Activated T-helper 2 cell treated with anti-CD3 and anti-CD28 coated beads, Interferon-gamma antibody, Interleukin-2, Interleukin-4, amounts not matched to agents 10 μg/mL and 5 μg/mL and 100 μg/mL, durations not matched to agents 14 hours and 24 hours and 36 hours (primary cell): ENCODE measurements at regions not wholly inside any gene's neighbourhood (a gene's known extent, or its start where the extent isn't known, plus 50 kb on each side); places are given as distances from the start of the nearest gene placed in this dataset.
"Not testable (repeated sequence)": the region's sequence is repeated elsewhere in the genome, so short reads cannot be mapped to it uniquely, and the experiment has no call there.

Experiments used
- DNase-seq: peaks from one replicate; pipeline ENCODE4 v3.0.0; 2021; ENCODE audit warnings: low spot score
- H3K27ac Mint-ChIP-seq: one replicate; pipeline ENCODE4 v1.8.0; 2021; ENCODE audit warnings: mixed read lengths
- H3K27me3 Mint-ChIP-seq: one replicate; pipeline ENCODE4 v1.8.0; 2021; ENCODE audit warnings: low read depth, mixed read lengths
- H3K36me3 Mint-ChIP-seq: one replicate; pipeline ENCODE4 v1.8.0; 2021; ENCODE audit warnings: low read depth, mixed read lengths
- H3K4me1 Mint-ChIP-seq: one replicate; pipeline ENCODE4 v1.8.0; 2021; ENCODE audit warnings: low read depth, mixed read lengths
- H3K4me3 Mint-ChIP-seq: one replicate; pipeline ENCODE4 v1.8.0; 2021; ENCODE audit warnings: low read depth, mild to moderate bottlenecking, moderate library complexity, mixed read lengths
- H3K9me3 Mint-ChIP-seq: one replicate; pipeline ENCODE4 v1.8.0; 2021; ENCODE audit warnings: mixed read lengths
- intact Hi-C: fragments of 100-400 bp; cut with micrococcal nuclease; formaldehyde crosslinking; loops from one replicate; pipeline ENCODE4 v1.15.1; 2023

DNA sequence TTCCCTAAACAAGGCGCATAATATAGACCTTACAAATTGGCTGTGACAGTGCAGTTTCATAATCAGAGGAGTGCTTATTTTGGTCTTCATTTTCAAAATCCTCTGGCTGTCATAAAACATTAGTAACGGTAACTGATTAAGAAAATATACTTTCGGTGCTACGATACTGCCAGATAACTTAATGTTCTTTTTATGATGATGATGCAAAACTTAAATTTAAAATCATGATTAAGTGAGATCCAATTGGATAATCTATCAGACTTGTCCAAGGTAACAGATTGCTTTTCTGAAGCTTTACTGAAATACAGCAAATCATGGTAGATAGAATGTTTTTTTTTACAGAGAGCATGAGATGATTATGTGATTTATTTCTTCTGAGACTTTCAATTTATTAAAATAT lies 364.2 kb upstream of the CNTN3 start:
- no peak overlapping the region for H3K4me3 Mint-ChIP-seq
- no peaks in the 10 kb centered on the region for H3K36me3 Mint-ChIP-seq
- no peak for DNase-seq
- no peaks in the 10 kb centered on the region for H3K27me3 Mint-ChIP-seq
- H3K9me3 Mint-ChIP-seq: peaks cover 46% of the 10 kb centered on the region
- H3K4me1 Mint-ChIP-seq: no peaks in the 10 kb centered on the region
- no peak overlapping the region for H3K27ac Mint-ChIP-seq
- intact Hi-C loops: no loop called here

DNA sequence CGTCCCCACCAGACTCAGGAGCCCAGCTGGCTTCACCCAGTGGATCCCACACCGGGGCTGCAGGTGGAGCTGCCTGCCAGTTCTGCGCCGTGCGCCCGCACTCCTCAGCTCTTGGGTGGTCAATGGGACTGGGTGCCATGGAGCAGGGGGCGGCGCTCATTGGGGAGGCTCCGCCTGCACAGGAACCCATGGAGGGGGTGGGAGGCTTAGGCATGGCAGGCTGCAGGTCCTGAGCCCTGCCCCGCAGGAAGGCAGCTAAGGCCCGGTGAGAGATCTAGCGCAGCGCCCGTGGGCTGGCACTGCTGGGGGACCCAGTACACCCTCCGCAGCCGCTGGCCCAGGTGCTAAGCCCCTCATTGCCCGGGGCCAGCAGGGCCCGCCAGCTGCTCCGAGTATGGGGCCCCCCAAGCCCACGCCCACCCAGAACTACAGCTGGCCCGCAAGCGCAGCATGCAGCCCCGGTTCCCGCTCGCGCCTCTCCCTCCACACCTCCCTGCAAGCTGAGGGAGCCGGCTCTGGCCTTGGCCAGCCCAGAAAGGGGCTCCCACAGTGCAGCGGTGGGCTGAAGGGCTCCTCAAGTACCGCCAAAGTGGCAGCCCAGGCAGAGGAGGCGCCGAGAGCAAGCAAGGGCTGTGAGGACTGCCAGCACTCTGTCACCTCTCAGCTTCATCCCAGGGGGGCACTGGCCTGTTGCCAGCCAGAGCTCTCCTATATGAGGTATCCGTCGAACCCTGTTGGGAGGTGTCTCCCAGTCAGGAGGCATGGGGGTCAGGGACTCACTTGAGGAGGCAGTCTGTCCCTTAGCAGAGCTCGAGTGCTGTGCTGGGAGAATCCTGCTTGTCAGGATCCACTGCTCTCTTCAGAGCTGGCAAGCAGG lies 370.8 kb upstream of the CNTN3 start:
- H3K36me3 Mint-ChIP-seq, H3K27me3 Mint-ChIP-seq, H3K4me3 Mint-ChIP-seq, H3K4me1 Mint-ChIP-seq, intact Hi-C loops, DNase-seq, H3K27ac Mint-ChIP-seq: not testable (repeated sequence)
- H3K9me3 Mint-ChIP-seq: peaks cover 24% of the 10 kb centered on the region

DNA sequence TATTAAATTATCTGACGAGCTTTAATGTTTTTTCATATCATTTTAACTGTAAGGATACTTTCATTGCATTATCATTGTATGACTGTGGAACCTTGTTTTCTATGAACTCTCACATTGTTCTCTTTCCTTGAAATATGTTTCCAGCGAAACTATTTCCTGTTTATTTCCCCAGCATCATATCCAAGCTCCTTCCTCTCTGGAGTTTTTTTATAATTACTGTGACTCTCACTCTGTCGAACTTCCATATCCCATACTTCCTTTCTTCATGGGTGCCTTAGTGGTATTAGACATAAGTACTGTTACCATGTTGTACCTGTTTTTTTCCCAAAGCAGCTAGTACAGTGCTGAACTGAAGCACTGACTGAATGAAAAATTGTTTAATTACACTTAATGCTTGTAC lies 373.6 kb upstream of the CNTN3 start:
- no peak for DNase-seq
- Mint-ChIP-seq H3K4me3 (no peak overlapping the region), H3K27ac (no peak overlapping the region), H3K27me3 (no peaks in the 10 kb centered on the region), H3K36me3 (no peaks in the 10 kb centered on the region), H3K4me1 (no peaks in the 10 kb centered on the region), H3K9me3 (peaks cover 17% of the 10 kb centered on the region)
- intact Hi-C loops: no loop called here

DNA sequence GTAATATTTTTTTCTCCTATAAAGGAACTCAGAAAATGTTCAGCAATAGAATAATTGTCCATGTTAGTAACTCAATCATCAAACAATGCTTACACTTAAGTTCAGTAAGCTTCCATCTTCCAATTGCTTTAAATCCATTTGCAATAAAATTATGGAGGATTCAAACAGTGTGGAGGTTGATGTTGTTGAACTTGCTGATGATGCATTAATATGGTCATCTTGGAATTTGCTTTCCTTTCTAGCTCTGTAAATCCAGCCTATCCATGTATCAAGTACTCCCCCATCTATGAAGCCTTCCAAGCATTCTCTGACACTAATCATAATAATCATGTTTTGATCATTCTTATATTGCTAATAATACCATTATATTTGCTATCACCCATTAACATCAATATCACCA lies 378.4 kb upstream of the CNTN3 start:
- intact Hi-C loops: no loop called here

GRCh38 chr3:75001330-75001729 lies 386.9 kb upstream of the CNTN3 start:
- Mint-ChIP-seq H3K9me3 (peaks cover 6% of the 10 kb centered on the region), H3K27ac (no peak overlapping the region), H3K4me3 (no peak overlapping the region), H3K36me3 (no peaks in the 10 kb centered on the region), H3K4me1 (no peaks in the 10 kb centered on the region), H3K27me3 (no peaks in the 10 kb centered on the region)
- intact Hi-C loops: no loop called here
- no peak for DNase-seq

More for the DNA sequence above, 378.4 kb upstream of the CNTN3 start:
- no peaks in the 10 kb centered on the region for H3K27me3 Mint-ChIP-seq
- H3K27ac Mint-ChIP-seq: no peak overlapping the region
- no peaks in the 10 kb centered on the region for H3K36me3 Mint-ChIP-seq
- DNase-seq: no peak
- peaks cover 23% of the 10 kb centered on the region for H3K9me3 Mint-ChIP-seq
- H3K4me3 Mint-ChIP-seq: no peak overlapping the region
- H3K4me1 Mint-ChIP-seq: no peaks in the 10 kb centered on the region

DNA sequence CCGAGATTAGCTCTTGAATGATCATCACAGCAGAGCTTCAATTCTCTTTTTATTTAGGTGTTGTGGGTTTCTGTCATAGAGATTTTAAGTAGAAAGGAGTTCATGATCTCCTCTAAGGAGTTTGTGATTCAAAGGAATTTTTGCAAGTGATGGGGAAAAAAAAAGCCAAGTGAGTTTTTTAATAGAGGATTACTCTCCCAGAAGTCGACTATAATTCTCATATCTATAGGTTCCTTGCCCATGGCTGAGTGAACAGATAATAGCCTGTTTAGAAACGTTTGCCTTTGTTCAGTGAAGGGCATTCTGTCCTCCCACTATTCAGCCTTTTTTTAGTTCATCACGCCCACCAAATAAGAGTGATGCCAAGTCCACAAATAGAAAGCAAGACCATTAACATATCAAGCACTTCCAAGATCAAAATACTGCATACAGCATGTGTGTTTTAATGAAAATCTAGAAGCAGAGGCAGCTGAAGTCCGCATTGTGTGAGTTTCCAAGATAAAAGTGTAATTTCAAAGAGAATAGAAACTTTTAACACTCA lies 398.4 kb upstream of the CNTN3 start:
- Mint-ChIP-seq H3K9me3 (peaks cover 16% of the 10 kb centered on the region), H3K27me3 (no peaks in the 10 kb centered on the region), H3K36me3 (no peaks in the 10 kb centered on the region), H3K4me3 (no peak overlapping the region), H3K27ac (no peak overlapping the region), H3K4me1 (no peaks in the 10 kb centered on the region)
- DNase-seq: no peak
- intact Hi-C loops: no loop called here

GRCh38 chr3:75014008-75014407 lies 399.5 kb upstream of the CNTN3 start:
- Mint-ChIP-seq H3K27me3 (no peaks in the 10 kb centered on the region), H3K27ac (no peak overlapping the region), H3K9me3 (peaks cover 16% of the 10 kb centered on the region), H3K4me3 (no peak overlapping the region), H3K4me1 (no peaks in the 10 kb centered on the region), H3K36me3 (no peaks in the 10 kb centered on the region)
- intact Hi-C loops: no loop called here
- DNase-seq: no peak

DNA sequence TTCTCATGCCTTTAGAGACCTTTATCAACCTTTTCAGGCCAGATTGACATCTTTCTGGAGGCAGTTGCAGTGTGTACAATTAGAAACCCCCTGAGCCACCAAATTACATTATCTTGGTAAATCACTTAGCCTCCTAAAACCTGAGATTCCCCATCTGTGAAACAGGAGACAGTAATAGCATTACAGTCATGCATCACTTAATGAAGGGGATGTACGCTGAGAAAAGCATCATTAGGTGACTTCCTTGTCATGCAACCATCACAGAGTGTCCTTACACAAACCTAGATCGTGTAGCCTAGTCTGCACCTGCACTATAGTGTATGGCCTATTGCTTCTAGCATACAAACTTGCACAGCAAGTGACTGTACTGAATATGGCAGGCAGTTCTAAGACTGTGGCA lies 400.8 kb upstream of the CNTN3 start:
- H3K4me1 Mint-ChIP-seq: no peaks in the 10 kb centered on the region
- no peak overlapping the region for H3K4me3 Mint-ChIP-seq
- H3K27ac Mint-ChIP-seq: no peak overlapping the region
- H3K27me3 Mint-ChIP-seq: no peaks in the 10 kb centered on the region
- intact Hi-C loops: no loop called here
- H3K36me3 Mint-ChIP-seq: no peaks in the 10 kb centered on the region
- peaks cover 11% of the 10 kb centered on the region for H3K9me3 Mint-ChIP-seq
- no peak for DNase-seq

GRCh38 chr3:75035146-75035545 lies 420.7 kb upstream of the CNTN3 start:
- no peak overlapping the region for H3K4me3 Mint-ChIP-seq
- H3K27ac Mint-ChIP-seq: no peak overlapping the region
- H3K4me1 Mint-ChIP-seq: no peaks in the 10 kb centered on the region
- peaks cover 17% of the 10 kb centered on the region for H3K9me3 Mint-ChIP-seq
- intact Hi-C loops: no loop called here
- no peaks in the 10 kb centered on the region for H3K27me3 Mint-ChIP-seq
- H3K36me3 Mint-ChIP-seq: no peaks in the 10 kb centered on the region
- DNase-seq: no peak

GRCh38 chr3:75042941-75043340 lies 428.5 kb upstream of the CNTN3 start:
- H3K36me3 Mint-ChIP-seq: no peaks in the 10 kb centered on the region
- H3K9me3 Mint-ChIP-seq: peaks cover 53% of the 10 kb centered on the region
- no peaks in the 10 kb centered on the region for H3K27me3 Mint-ChIP-seq
- no peak for DNase-seq
- intact Hi-C loops: no loop called here
- H3K4me1 Mint-ChIP-seq: no peaks in the 10 kb centered on the region
- no peak overlapping the region for H3K4me3 Mint-ChIP-seq
- no peak overlapping the region for H3K27ac Mint-ChIP-seq

DNA sequence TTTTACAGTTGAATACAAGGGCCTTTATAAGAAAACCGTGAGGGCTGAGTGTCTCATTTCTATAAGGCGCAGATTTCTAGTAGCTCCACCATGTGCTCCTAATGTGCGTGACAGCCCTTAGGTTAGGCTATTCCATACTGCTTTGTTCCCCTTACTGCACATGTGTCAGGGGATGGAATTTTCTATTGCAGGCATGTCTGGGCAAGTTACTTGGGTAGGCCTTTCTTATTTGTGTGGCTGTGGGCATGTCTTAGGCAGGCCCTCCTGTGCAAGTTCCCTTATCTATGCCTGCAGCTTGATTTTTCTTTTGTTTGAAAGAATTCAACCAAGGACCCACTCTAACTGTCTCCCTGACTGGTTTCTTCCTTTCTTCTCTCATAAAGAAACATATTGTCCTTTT lies 434.2 kb upstream of the CNTN3 start:
- DNase-seq: no peak
- intact Hi-C loops: no loop called here
- Mint-ChIP-seq H3K9me3 (peaks cover 24% of the 10 kb centered on the region), H3K27ac (no peak overlapping the region), H3K36me3 (no peaks in the 10 kb centered on the region), H3K27me3 (no peaks in the 10 kb centered on the region), H3K4me1 (no peaks in the 10 kb centered on the region), H3K4me3 (no peak overlapping the region)

GRCh38 chr3:75049533-75049932 lies 435.1 kb upstream of the CNTN3 start:
- Mint-ChIP-seq H3K4me3 (no peak overlapping the region), H3K9me3 (peaks cover 23% of the 10 kb centered on the region), H3K27me3 (no peaks in the 10 kb centered on the region), H3K36me3 (no peaks in the 10 kb centered on the region), H3K27ac (no peak overlapping the region), H3K4me1 (no peaks in the 10 kb centered on the region)
- no peak for DNase-seq
- intact Hi-C loops: no loop called here

- no peak for DNase-seq
- H3K27me3 Mint-ChIP-seq: no peaks in the 10 kb centered on the region
- no peaks in the 10 kb centered on the region for H3K4me1 Mint-ChIP-seq
- peaks cover 14% of the 10 kb centered on the region for H3K9me3 Mint-ChIP-seq
- no peak overlapping the region for H3K27ac Mint-ChIP-seq
- intact Hi-C loops: no loop called here
- H3K4me3 Mint-ChIP-seq: no peak overlapping the region
- H3K36me3 Mint-ChIP-seq: no peaks in the 10 kb centered on the region
Observed at GRCh38 chr3:75059120-75059519, 444.7 kb upstream of the CNTN3 start.
